ENCODE measurements at regions not wholly inside any gene's neighbourhood (a gene's known extent, or its start where the extent isn't known, plus 50 kb on each side); places are given as distances from the start of the nearest gene placed in this dataset.

- Histone ChIP-seq H3K9me3 (ENCODE audit: insufficient read depth, low read depth) (no peaks in the 10 kb centered on the region), H2AFZ (no peak overlapping the region), H3K9me2 (ENCODE audit: insufficient read depth) (no peaks in the 10 kb centered on the region), H3K4me2 (no peak overlapping the region), H3K27me3 (ENCODE audit: insufficient read depth, low read depth) (no peaks in the 10 kb centered on the region), H3K36me3 (ENCODE audit: low read depth) (no peaks in the 10 kb centered on the region), H4K20me1 (ENCODE audit: insufficient read depth) (no peaks in the 10 kb centered on the region), H3K4me3 (no peak overlapping the region), H3K79me2 (ENCODE audit: low read depth) (no peaks in the 10 kb centered on the region), H3K27ac (no peak overlapping the region), H3K4me1 (replicated peaks; ENCODE audit: insufficient read depth) (no peaks in the 10 kb centered on the region), H3F3A (ENCODE audit: insufficient read depth, low read depth) (no peaks in the 10 kb centered on the region)
- TF ChIP-seq EZH2 (IDR thresholded peaks at IDR 0.05; ENCODE audit: low read depth): no peak
- TF ChIP-seq CTCF (conservative IDR thresholded peaks at IDR 0.05): no peak
- no TSS peak for BruUV-seq (replicated peaks)
- POLR2A ChIA-PET (ENCODE audit: unreplicated experiment): no interaction called here
- no peak for DNase-seq
- intact Hi-C loops (cut with micrococcal nuclease; ENCODE audit: unreplicated experiment): no loop called here
- CTCF ChIA-PET: no interaction called here
Measured at GRCh38 chr13:88883741-88884140, 1212.6 kb downstream of the SLITRK5 start.

GRCh38 chr13:88887045-88887662, 1216.0 kb downstream of the SLITRK5 start:
- Histone ChIP-seq H3K4me1 (replicated peaks; ENCODE audit: insufficient read depth) (no peaks in the 10 kb centered on the region), H3K27me3 (ENCODE audit: insufficient read depth, low read depth) (no peaks in the 10 kb centered on the region), H3K36me3 (ENCODE audit: low read depth) (no peaks in the 10 kb centered on the region), H3K4me2 (no peak overlapping the region), H3K9me3 (ENCODE audit: insufficient read depth, low read depth) (no peaks in the 10 kb centered on the region), H3K79me2 (ENCODE audit: low read depth) (no peaks in the 10 kb centered on the region), H3F3A (ENCODE audit: insufficient read depth, low read depth) (no peaks in the 10 kb centered on the region), H4K20me1 (ENCODE audit: insufficient read depth) (no peaks in the 10 kb centered on the region), H2AFZ (no peak overlapping the region), H3K4me3 (no peak overlapping the region), H3K27ac (no peak overlapping the region), H3K9me2 (ENCODE audit: insufficient read depth) (no peaks in the 10 kb centered on the region)
- DNase-seq: no peak
- no peak for TF ChIP-seq EZH2 (IDR thresholded peaks at IDR 0.05; ENCODE audit: low read depth)
- TF ChIP-seq CTCF (conservative IDR thresholded peaks at IDR 0.05): no peak
- intact Hi-C loops (cut with micrococcal nuclease; ENCODE audit: unreplicated experiment): no loop called here
- no TSS peak for BruUV-seq (replicated peaks)
- ChIA-PET CTCF (no interaction called here), POLR2A (ENCODE audit: unreplicated experiment) (no interaction called here)

GRCh38 chr13:88895261-88895941, 1224.2 kb downstream of the SLITRK5 start:
- TF ChIP-seq CTCF (conservative IDR thresholded peaks at IDR 0.05) (no peak), EZH2 (IDR thresholded peaks at IDR 0.05; ENCODE audit: low read depth) (no peak)
- no peaks in the 10 kb centered on the region for H3K4me1 ChIP-seq (replicated peaks; ENCODE audit: insufficient read depth)
- no TSS peak for BruUV-seq (replicated peaks)

More at GRCh38 chr13:88895261-88895941, 1224.2 kb downstream of the SLITRK5 start:
- Histone ChIP-seq H3K4me3 (no peak overlapping the region), H3K9me2 (ENCODE audit: insufficient read depth) (no peaks in the 10 kb centered on the region), H3K79me2 (ENCODE audit: low read depth) (no peaks in the 10 kb centered on the region), H4K20me1 (ENCODE audit: insufficient read depth) (no peaks in the 10 kb centered on the region), H3F3A (ENCODE audit: insufficient read depth, low read depth) (no peaks in the 10 kb centered on the region), H3K27me3 (ENCODE audit: insufficient read depth, low read depth) (no peaks in the 10 kb centered on the region), H3K9me3 (ENCODE audit: insufficient read depth, low read depth) (no peaks in the 10 kb centered on the region), H3K27ac (no peak overlapping the region), H2AFZ (no peak overlapping the region), H3K4me2 (no peak overlapping the region), H3K36me3 (ENCODE audit: low read depth) (no peaks in the 10 kb centered on the region)
- no peak for DNase-seq
- ChIA-PET CTCF (interaction anchor here (0.6 kb wide), 1 partner anchor 32 kb away, joined by 3 read pairs; no protein-coding TSS in a partner anchor), POLR2A (ENCODE audit: unreplicated experiment) (no interaction called here)
- intact Hi-C loops (cut with micrococcal nuclease; ENCODE audit: unreplicated experiment): no loop called here
